Stimulated activated CD4-positive, alpha-beta T cell treated with anti-CD3 and anti-CD28 coated beads, Interleukin-2, amount 100 ng/mL, for 24 hours (primary cell): ENCODE measurements at regions not wholly inside any gene's neighbourhood (a gene's known extent, or its start where the extent isn't known, plus 50 kb on each side); places are given as distances from the start of the nearest gene placed in this dataset.
"Not testable (repeated sequence)": the region's sequence is repeated elsewhere in the genome, so short reads cannot be mapped to it uniquely, and the experiment has no call there.

ENCODE experiments used
- DNase-seq, 2 donors: peaks; one replicate each; pipeline ENCODE4 v3.0.0-alpha.2; 2020

- DNase-seq: not testable (repeated sequence)
Observed at GRCh38 chr2:89876878-89877277, 1185.4 kb downstream of the RPIA start.

- not testable (repeated sequence) for DNase-seq
Observed at GRCh38 chr2:89882880-89883279, 1191.4 kb downstream of the RPIA start.

GRCh38 chr2:89883624-89884023 is 1192.2 kb downstream of the RPIA start:
- not testable (repeated sequence) for DNase-seq

GRCh38 chr2:89885071-89885470 is 1193.6 kb downstream of the RPIA start:
- not testable (repeated sequence) for DNase-seq

- DNase-seq: not testable (repeated sequence)
Observed at GRCh38 chr2:89888693-89889092, 1197.2 kb downstream of the RPIA start.

GRCh38 chr2:89890185-89890773 is 1198.8 kb downstream of the RPIA start:
- DNase-seq: not testable (repeated sequence)

GRCh38 chr2:89894988-89895387 is 1203.5 kb downstream of the RPIA start:
- DNase-seq: not testable (repeated sequence)

- DNase-seq: not testable (repeated sequence)
Observed at GRCh38 chr2:89895629-89896028, 1204.2 kb downstream of the RPIA start.

GRCh38 chr2:89927018-89927417 is 1235.5 kb downstream of the RPIA start:
- not testable (repeated sequence) for DNase-seq

GRCh38 chr2:89935436-89935835 is 1244.0 kb downstream of the RPIA start:
- not testable (repeated sequence) for DNase-seq

- not testable (repeated sequence) for DNase-seq
Observed at GRCh38 chr2:89936011-89936410, 1244.5 kb downstream of the RPIA start.

GRCh38 chr2:89936559-89936958 is 1245.1 kb downstream of the RPIA start:
- DNase-seq: not testable (repeated sequence)

GRCh38 chr2:89938756-89939155 is 1247.3 kb downstream of the RPIA start:
- DNase-seq: not testable (repeated sequence)

- DNase-seq: not testable (repeated sequence)
Observed at GRCh38 chr2:89944267-89944666, 1252.8 kb downstream of the RPIA start.

GRCh38 chr2:89945004-89945616 is 1253.6 kb downstream of the RPIA start:
- not testable (repeated sequence) for DNase-seq

GRCh38 chr2:89947208-89947815 is 1255.8 kb downstream of the RPIA start:
- not testable (repeated sequence) for DNase-seq

GRCh38 chr2:89948102-89948501 is 1256.6 kb downstream of the RPIA start:
- not testable (repeated sequence) for DNase-seq

GRCh38 chr2:89950807-89951206 is 1259.3 kb downstream of the RPIA start:
- not testable (repeated sequence) for DNase-seq

- not testable (repeated sequence) for DNase-seq
Observed at GRCh38 chr2:89957236-89957635, 1265.8 kb downstream of the RPIA start.

GRCh38 chr2:89959729-89960378 is 1268.4 kb downstream of the RPIA start:
- DNase-seq: not testable (repeated sequence)

- DNase-seq: not testable (repeated sequence)
Observed at GRCh38 chr2:89960570-89960969, 1269.1 kb downstream of the RPIA start.

- DNase-seq: not testable (repeated sequence)
Observed at GRCh38 chr2:89968567-89968966, 1277.1 kb downstream of the RPIA start.

GRCh38 chr2:89969190-89969589 is 1277.7 kb downstream of the RPIA start:
- not testable (repeated sequence) for DNase-seq
